OCI-M1 (cell line): ENCODE measurements at regions not wholly inside any gene's neighbourhood (a gene's known extent, or its start where the extent isn't known, plus 50 kb on each side); places are given as distances from the start of the nearest gene placed in this dataset.

Experiments
- DNase-seq: peaks from one replicate; lab custom pipeline; 2025; lab: John Stamatoyannopoulos, UW

GRCh38 chr16:73350707-73351452 lies 303.0 kb upstream of the ZFHX3 start:
- DNase-seq, result no peak

- DNase-seq, result no peak
Measured at GRCh38 chr16:73347500-73348375, 299.8 kb upstream of the ZFHX3 start.

- no peak for DNase-seq
Measured at GRCh38 chr16:73339821-73340220, 291.9 kb upstream of the ZFHX3 start.

GRCh38 chr16:73337373-73338296 lies 289.7 kb upstream of the ZFHX3 start:
- no peak for DNase-seq

- DNase-seq, result no peak
Measured at GRCh38 chr16:73329358-73330286, 281.7 kb upstream of the ZFHX3 start.

- DNase-seq, result no peak
Measured at GRCh38 chr16:73326770-73327470, 279.0 kb upstream of the ZFHX3 start.

GRCh38 chr16:73326221-73326620 lies 278.3 kb upstream of the ZFHX3 start:
- DNase-seq, result no peak

GRCh38 chr16:73323880-73324279 lies 276.0 kb upstream of the ZFHX3 start:
- no peak for DNase-seq

GRCh38 chr16:73322856-73323255 lies 274.9 kb upstream of the ZFHX3 start:
- DNase-seq, result no peak

GRCh38 chr16:73321853-73322252 lies 273.9 kb upstream of the ZFHX3 start:
- no peak for DNase-seq

GRCh38 chr16:73319737-73320136 lies 271.8 kb upstream of the ZFHX3 start:
- no peak for DNase-seq

- no peak for DNase-seq
Measured at GRCh38 chr16:73319261-73319660, 271.3 kb upstream of the ZFHX3 start.

GRCh38 chr16:73317321-73317857 lies 269.5 kb upstream of the ZFHX3 start:
- no peak for DNase-seq

- no peak for DNase-seq
Measured at GRCh38 chr16:73315645-73316044, 267.7 kb upstream of the ZFHX3 start.

GRCh38 chr16:73313950-73314349 lies 266.0 kb upstream of the ZFHX3 start:
- DNase-seq, result no peak

GRCh38 chr16:73311857-73312723 lies 264.2 kb upstream of the ZFHX3 start:
- no peak for DNase-seq

- no peak for DNase-seq
Measured at GRCh38 chr16:73308771-73309170, 260.8 kb upstream of the ZFHX3 start.

- no peak for DNase-seq
Measured at GRCh38 chr16:73306901-73307413, 259.0 kb upstream of the ZFHX3 start.
